Stromal cell of bone marrow (primary cell): ENCODE measurements at regions not wholly inside any gene's neighbourhood (a gene's known extent, or its start where the extent isn't known, plus 50 kb on each side); places are given as distances from the start of the nearest gene placed in this dataset.
"Not testable (repeated sequence)": the region's sequence is repeated elsewhere in the genome, so short reads cannot be mapped to it uniquely, and the experiment has no call there.

ENCODE experiments used
- DNase-seq: peaks from one replicate; pipeline ENCODE4 v3.0.0-alpha.2; 2012; ENCODE audit warnings: low read depth

- DNase-seq: not testable (repeated sequence)
These were observed 232.2 kb downstream of the RPLP1 start for GRCh38 chr15:69684823-69685222.

- no peak for DNase-seq
These were observed 233.2 kb downstream of the RPLP1 start for GRCh38 chr15:69685512-69686452.

GRCh38 chr15:69686626-69687025, 234.0 kb downstream of the RPLP1 start:
- no peak for DNase-seq

GRCh38 chr15:69689133-69689532, 236.5 kb downstream of the RPLP1 start:
- no peak for DNase-seq

GRCh38 chr15:69691307-69692015, 238.8 kb downstream of the RPLP1 start:
- no peak for DNase-seq

GRCh38 chr15:69692342-69692741, 239.7 kb downstream of the RPLP1 start:
- DNase-seq: no peak

GRCh38 chr15:69693059-69693458, 240.4 kb downstream of the RPLP1 start:
- no peak for DNase-seq

GRCh38 chr15:69696946-69697345, 244.3 kb downstream of the RPLP1 start:
- DNase-seq: no peak

- DNase-seq: no peak
These were observed 245.3 kb downstream of the RPLP1 start for GRCh38 chr15:69697916-69698315.

- DNase-seq: no peak
These were observed 246.5 kb downstream of the RPLP1 start for GRCh38 chr15:69699096-69699495.

- no peak for DNase-seq
These were observed 247.8 kb downstream of the RPLP1 start for GRCh38 chr15:69700380-69700779.

- DNase-seq: no peak
These were observed 248.6 kb downstream of the RPLP1 start for GRCh38 chr15:69701198-69701597.

- DNase-seq: no peak
These were observed 251.0 kb downstream of the RPLP1 start for GRCh38 chr15:69703532-69704187.

GRCh38 chr15:69704229-69704628, 251.6 kb downstream of the RPLP1 start:
- peak; percentile 36 for DNase-seq

- no peak for DNase-seq
These were observed 252.1 kb downstream of the RPLP1 start for GRCh38 chr15:69704700-69705099.

GRCh38 chr15:69706353-69707097, 253.9 kb downstream of the RPLP1 start:
- DNase-seq: no peak

GRCh38 chr15:69707241-69707640, 254.6 kb downstream of the RPLP1 start:
- DNase-seq: not testable (repeated sequence)

- DNase-seq: not testable (repeated sequence)
These were observed 256.0 kb downstream of the RPLP1 start for GRCh38 chr15:69708436-69709122.

- DNase-seq: no peak
These were observed 260.4 kb downstream of the RPLP1 start for GRCh38 chr15:69712991-69713390.

- DNase-seq: no peak
These were observed 261.3 kb downstream of the RPLP1 start for GRCh38 chr15:69713726-69714559.
